ENCODE measurements at regions not wholly inside any gene's neighbourhood (a gene's known extent, or its start where the extent isn't known, plus 50 kb on each side); places are given as distances from the start of the nearest gene placed in this dataset.

DNA sequence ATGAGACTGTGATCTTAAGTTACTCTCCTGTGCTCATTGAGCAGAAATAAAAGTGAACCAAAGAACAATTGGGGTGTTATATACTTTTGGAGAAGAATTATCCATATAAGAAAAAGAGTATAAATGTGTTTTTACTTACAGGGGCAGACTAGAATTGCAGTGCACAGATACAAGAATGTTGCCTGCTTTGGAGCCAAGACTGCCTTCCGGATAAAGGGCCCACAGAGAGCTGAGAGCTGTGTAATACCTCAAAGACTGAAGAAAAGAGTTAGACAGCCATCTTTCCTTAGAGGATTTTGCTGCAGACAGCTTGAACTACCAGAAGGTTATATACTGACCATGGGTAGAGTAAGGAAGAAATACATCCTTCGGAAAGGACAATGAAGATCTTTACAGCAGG, 1235.5 kb upstream of the CITED2 start:
- intact Hi-C loops (cut with DNase I; ENCODE audit: low total_unique reads) = no loop called here
- 66 to 75% methylated on average over 2 of the region's 2 CpGs for WGBS, 2 donors
- H3K4me3 ChIP-seq = no peak overlapping the region
- no peaks in the 10 kb centered on the region for H3K36me3 ChIP-seq (ENCODE audit: low read depth, missing control alignments)
- no peaks in the 10 kb centered on the region for H3K27me3 ChIP-seq
- TF ChIP-seq POLR2A (IDR thresholded peaks at IDR 0.05) (no peak), CTCF (IDR thresholded peaks at IDR 0.05) (no peak)
- no peaks in the 10 kb centered on the region for H3K9me3 ChIP-seq
- no peak overlapping the region for H3K27ac ChIP-seq
- no peak for DNase-seq
- no peaks in the 10 kb centered on the region for H3K4me1 ChIP-seq

GRCh38 chr6:140609321-140609720, 1234.9 kb upstream of the CITED2 start:
- H3K4me3 ChIP-seq = no peak overlapping the region
- H3K4me1 ChIP-seq = no peaks in the 10 kb centered on the region
- 79 to 81% methylated on average over 3 of the region's 3 CpGs for WGBS, 2 donors
- no peaks in the 10 kb centered on the region for H3K36me3 ChIP-seq (ENCODE audit: low read depth, missing control alignments)
- no peaks in the 10 kb centered on the region for H3K9me3 ChIP-seq
- no peaks in the 10 kb centered on the region for H3K27me3 ChIP-seq
- TF ChIP-seq CTCF (IDR thresholded peaks at IDR 0.05) = no peak
- TF ChIP-seq POLR2A (IDR thresholded peaks at IDR 0.05) = no peak
- intact Hi-C loops (cut with DNase I; ENCODE audit: low total_unique reads) = no loop called here
- no peak for DNase-seq
- H3K27ac ChIP-seq = no peak overlapping the region

- intact Hi-C loops (cut with DNase I; ENCODE audit: low total_unique reads) = no loop called here
- TF ChIP-seq CTCF (IDR thresholded peaks at IDR 0.05) (no peak), POLR2A (IDR thresholded peaks at IDR 0.05) (no peak)
- no peak for DNase-seq
- H3K9me3 ChIP-seq = no peaks in the 10 kb centered on the region
- no peak overlapping the region for H3K27ac ChIP-seq
- 75 to 84% methylated on average over 3 of the region's 3 CpGs for whole genome bisulfite sequencing, 2 donors
- no peaks in the 10 kb centered on the region for H3K36me3 ChIP-seq (ENCODE audit: low read depth, missing control alignments)
- no peaks in the 10 kb centered on the region for H3K4me1 ChIP-seq
- H3K4me3 ChIP-seq = no peak overlapping the region
- H3K27me3 ChIP-seq = no peaks in the 10 kb centered on the region
These were observed 1230.3 kb upstream of the CITED2 start for GRCh38 chr6:140604786-140605185.

DNA sequence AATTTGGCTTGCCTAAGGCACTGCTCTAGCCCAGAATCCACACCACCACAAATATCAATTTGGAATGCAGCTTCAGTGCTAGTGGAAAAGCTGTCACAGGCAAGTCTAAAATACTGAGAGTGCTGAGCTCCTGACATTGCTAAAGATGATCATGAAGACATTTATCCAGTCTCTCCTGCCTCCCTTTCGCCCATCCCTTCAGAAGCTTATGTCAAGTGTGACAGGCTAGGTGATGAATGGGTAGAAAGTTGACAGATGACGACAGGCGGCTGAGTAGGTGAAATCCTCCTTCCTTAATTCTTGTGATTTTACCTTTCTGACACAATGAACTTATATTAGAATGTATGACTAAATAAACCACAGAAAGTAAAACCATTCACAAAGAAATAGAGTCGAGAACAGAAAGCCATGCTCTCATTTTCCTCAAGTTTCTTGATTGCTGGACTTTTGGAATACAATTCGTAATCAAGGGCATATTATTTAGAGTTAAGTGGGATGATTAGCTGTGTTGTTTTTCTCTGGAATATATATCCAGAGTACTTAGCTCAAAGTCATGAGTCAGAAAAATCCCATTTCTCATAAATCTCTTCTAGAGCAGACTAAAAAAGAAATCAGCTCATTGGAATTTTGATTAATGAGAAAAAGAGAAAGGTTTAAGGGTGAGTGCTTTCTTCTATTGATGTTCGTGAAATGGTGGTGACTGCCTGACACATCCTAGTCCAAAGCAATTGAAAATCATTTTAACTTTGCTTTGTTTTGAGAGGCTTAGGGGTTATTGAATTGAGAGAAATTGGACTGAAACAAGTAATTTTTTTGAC, 1228.2 kb upstream of the CITED2 start:
- no peaks in the 10 kb centered on the region for H3K36me3 ChIP-seq (ENCODE audit: low read depth, missing control alignments)
- DNase-seq = no peak
- TF ChIP-seq POLR2A (IDR thresholded peaks at IDR 0.05) (no peak), CTCF (IDR thresholded peaks at IDR 0.05) (no peak)
- H3K9me3 ChIP-seq = no peaks in the 10 kb centered on the region
- no peak overlapping the region for H3K4me3 ChIP-seq
- H3K27me3 ChIP-seq = no peaks in the 10 kb centered on the region
- intact Hi-C loops (cut with DNase I; ENCODE audit: low total_unique reads) = no loop called here
- no peaks in the 10 kb centered on the region for H3K4me1 ChIP-seq
- no peak overlapping the region for H3K27ac ChIP-seq
- 86 to 94% methylated on average over 6 of the region's 6 CpGs for WGBS, 2 donors
